ENCODE measurements at regions not wholly inside any gene's neighbourhood (a gene's known extent, or its start where the extent isn't known, plus 50 kb on each side); places are given as distances from the start of the nearest gene placed in this dataset.

- H3K27ac ChIP-seq = no peak overlapping the region
Measured at GRCh38 chr1:184219414-184219813, 167.4 kb upstream of the C1orf21 start.

GRCh38 chr1:184219883-184220282 lies 166.9 kb upstream of the C1orf21 start:
- no peak for TF ChIP-seq CTCF (conservative IDR thresholded peaks at IDR 0.05)
- H3K27ac ChIP-seq = no peak overlapping the region

More at GRCh38 chr1:184219414-184219813, 167.4 kb upstream of the C1orf21 start:
- TF ChIP-seq CTCF (conservative IDR thresholded peaks at IDR 0.05) = no peak

GRCh38 chr1:184221087-184221486 lies 165.7 kb upstream of the C1orf21 start:
- no peak overlapping the region for H3K27ac ChIP-seq

GRCh38 chr1:184222652-184223052 lies 164.2 kb upstream of the C1orf21 start:
- peak overlapping the region; percentile 59 for H3K27ac ChIP-seq
- peak; percentile 91 for TF ChIP-seq CTCF (conservative IDR thresholded peaks at IDR 0.05)

More at GRCh38 chr1:184221087-184221486, 165.7 kb upstream of the C1orf21 start:
- no peak for TF ChIP-seq CTCF (conservative IDR thresholded peaks at IDR 0.05)

- H3K27ac ChIP-seq = peak overlapping the region; percentile 59
- no peak for TF ChIP-seq CTCF (conservative IDR thresholded peaks at IDR 0.05)
Measured at GRCh38 chr1:184223216-184223615, 163.6 kb upstream of the C1orf21 start.

GRCh38 chr1:184225283-184226099 lies 161.3 kb upstream of the C1orf21 start:
- no peak for TF ChIP-seq CTCF (conservative IDR thresholded peaks at IDR 0.05)
- H3K27ac ChIP-seq = no peak overlapping the region

GRCh38 chr1:184226100-184226487 lies 160.7 kb upstream of the C1orf21 start:
- no peak for TF ChIP-seq CTCF (conservative IDR thresholded peaks at IDR 0.05)

More at GRCh38 chr1:184226100-184226487, 160.7 kb upstream of the C1orf21 start:
- no peak overlapping the region for H3K27ac ChIP-seq

Measured in VCaP (cell line).